DMS53 (cell line): ENCODE measurements at regions not wholly inside any gene's neighbourhood (a gene's known extent, or its start where the extent isn't known, plus 50 kb on each side); places are given as distances from the start of the nearest gene placed in this dataset.
A peak's percentile ranks its signal among the peaks of the same experiment; 100 is the strongest.

ENCODE experiments used
- DNase-seq: peaks from one replicate; lab custom pipeline; 2025; lab: John Stamatoyannopoulos, UW

DNA sequence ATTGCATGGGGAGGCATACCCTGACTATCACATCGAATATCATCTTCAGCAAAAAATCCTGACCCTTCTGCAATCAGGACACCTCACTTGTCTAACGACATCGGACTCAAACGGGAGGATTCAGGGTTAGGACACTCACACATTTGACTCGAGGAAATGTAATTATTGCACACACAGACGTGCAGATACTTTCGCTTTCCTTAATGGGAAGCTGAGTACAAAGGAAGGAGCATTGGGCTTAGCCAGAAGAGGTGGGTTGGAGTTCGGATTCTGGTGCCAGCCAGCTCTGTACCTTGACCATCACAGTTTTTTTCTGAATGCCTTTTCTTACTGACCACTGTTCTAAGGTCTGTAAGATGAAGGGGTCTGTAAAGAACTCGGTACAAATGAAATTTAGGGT is 260.4 kb downstream of the GALC start:
- no peak for DNase-seq

DNA sequence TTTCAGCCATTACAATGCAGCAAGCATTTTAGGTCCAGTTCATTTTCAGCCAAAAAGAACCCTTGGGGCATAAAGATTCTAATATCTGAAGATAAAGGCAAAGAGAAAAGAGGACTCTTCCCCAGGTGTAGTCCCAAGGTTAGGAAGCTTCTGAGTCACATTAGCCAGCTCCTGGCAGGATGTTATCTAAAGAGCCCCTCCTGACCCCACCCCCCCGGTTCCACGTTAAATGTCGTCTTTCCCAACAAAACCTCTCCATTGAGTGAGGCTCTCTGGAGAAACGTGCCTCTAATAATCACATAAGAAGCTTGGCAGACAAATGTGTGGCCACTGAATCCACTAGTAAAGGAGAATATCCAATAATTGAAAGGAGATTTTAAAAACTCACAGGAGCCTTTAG is 267.7 kb downstream of the GALC start:
- DNase-seq = no peak

GRCh38 chr14:87712396-87713090 is 280.4 kb downstream of the GALC start:
- DNase-seq = peak; percentile 36

- no peak for DNase-seq
These were observed 287.5 kb downstream of the GALC start for GRCh38 chr14:87705439-87705896.

GRCh38 chr14:87698481-87698880 is 294.5 kb downstream of the GALC start:
- DNase-seq = peak; percentile 53

DNA sequence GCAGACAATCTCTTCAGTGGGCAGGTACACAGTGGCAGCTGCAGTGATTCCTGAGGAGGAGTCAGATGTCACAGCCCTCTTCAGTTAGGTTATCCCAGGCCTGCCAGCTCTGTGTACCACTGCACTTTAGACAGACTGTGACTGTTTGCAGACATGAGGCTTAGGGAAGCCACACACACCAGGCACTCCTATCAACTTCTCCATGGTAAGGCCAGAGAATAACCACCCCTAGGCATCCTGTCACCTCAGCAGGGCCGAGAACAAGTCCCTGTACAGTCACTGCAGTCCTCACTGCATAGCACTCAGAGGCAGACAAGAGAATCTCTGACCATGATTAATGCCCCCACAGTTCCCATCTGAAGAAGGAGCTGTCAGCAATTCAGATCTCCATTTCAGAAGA is 296.5 kb downstream of the GALC start:
- peak; percentile 83 for DNase-seq

- peak; percentile 89 for DNase-seq
These were observed 301.7 kb downstream of the GALC start for GRCh38 chr14:87691042-87691881.

- DNase-seq = peak; percentile 8
These were observed 302.8 kb downstream of the GALC start for GRCh38 chr14:87690076-87690613.

DNA sequence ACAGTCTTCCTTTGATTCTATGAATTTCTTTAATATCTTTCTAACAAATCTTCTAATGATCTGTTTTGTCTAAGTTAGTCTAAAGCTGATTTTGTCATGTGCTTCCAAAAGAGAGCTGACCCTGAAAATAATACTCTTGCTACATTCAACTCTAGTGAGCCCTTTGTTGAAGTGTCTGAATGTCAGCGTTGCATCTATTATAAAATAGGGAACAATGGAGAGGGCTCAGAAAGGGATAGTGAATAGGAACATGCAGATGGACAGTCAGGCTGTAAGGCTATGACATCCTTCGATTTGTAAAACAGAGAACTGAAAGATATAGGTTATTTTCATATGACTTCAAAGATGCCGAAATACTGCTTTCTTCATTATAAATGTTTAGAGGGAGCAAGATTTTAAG is 304.5 kb downstream of the GALC start:
- DNase-seq = no peak

DNA sequence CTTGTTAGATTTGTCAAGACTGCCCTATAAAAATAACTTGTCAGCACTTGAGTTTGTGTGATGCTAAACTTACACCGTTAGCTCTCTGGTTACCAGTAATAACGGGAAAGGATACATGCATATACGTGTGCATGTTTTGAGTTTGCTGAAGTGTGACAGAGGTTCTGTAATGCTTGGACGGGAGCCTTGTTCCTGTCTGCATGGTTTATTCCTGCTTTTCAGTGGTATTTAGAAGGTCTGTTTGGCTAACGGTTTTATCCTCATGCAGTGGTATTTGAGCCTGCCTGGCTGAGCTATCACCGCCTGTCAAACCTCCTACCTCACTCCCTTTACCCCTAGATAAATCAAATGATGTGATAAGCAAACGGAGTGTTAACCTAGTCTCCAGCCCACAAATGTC is 305.6 kb downstream of the GALC start:
- DNase-seq = no peak

GRCh38 chr14:87686746-87687145 is 306.2 kb downstream of the GALC start:
- DNase-seq = no peak

DNA sequence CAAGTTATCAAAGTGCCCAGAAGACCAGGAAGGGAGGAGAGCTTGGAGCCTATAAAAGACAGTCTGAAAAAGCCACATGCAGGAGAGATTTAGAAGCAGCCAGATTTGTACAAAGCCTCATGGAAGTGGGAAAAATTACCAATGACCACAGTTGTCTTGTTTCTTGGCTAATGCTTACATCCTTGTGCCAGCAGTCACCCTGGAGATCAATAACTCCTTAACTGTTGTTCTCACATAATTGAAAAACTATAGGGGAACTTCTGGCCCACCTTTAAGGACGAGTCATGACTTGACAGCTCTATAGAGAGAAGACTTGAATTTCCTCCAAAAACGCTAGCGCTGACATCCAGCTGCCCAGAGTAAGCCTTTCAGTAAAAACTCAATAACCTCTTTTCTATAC is 313.1 kb downstream of the GALC start:
- DNase-seq = no peak

- no peak for DNase-seq
These were observed 314.4 kb downstream of the GALC start for GRCh38 chr14:87678624-87679023.

DNA sequence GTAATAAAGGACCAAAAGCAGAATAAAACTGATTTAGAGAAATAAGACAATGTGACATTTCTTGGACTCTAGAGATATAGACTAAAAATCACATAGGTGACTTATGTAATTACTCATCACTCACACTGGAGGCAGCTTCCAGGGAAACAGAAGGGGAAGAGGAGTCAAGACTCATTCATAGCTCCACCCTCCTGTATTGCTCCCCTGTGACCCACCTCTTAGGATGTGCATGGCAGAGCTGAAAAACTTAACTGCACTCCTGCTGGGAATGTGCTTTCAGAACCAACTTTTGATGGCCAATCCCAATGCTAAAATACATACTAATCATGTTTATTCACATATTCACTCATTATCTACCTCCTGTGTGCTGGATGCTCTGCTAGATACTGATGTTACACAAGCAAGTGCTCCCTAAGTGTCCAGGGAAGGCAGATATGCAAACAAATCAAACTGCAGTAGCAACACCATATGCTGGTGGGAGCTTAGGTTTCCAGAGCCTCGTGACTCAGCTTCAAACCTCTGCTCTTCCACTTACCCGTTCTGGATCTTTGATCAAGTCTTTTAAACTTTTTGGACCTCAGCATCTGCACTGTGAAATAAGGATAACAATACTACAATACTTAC is 316.1 kb downstream of the GALC start:
- no peak for DNase-seq

- no peak for DNase-seq
These were observed 325.3 kb downstream of the GALC start for GRCh38 chr14:87667659-87668058.

GRCh38 chr14:87656315-87656714 is 336.7 kb downstream of the GALC start:
- DNase-seq = no peak

DNA sequence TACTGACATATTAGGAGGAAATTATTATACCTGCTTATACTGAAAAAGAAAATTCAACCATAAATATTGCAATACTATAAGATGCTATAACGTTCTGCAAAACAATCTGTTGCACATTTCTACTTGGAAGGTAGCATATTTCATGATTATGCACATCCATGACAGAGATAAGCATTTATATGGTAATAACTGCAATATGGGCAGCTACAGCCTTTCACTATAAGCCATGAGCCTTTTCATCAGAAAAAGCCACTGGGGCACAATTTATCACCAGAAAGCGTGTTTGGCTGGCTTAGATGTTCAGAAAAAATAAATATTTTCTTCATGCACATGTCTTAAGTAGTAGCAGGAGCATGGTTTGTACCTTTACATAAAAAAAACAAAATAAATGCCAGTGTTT is 340.7 kb downstream of the GALC start:
- DNase-seq = no peak

DNA sequence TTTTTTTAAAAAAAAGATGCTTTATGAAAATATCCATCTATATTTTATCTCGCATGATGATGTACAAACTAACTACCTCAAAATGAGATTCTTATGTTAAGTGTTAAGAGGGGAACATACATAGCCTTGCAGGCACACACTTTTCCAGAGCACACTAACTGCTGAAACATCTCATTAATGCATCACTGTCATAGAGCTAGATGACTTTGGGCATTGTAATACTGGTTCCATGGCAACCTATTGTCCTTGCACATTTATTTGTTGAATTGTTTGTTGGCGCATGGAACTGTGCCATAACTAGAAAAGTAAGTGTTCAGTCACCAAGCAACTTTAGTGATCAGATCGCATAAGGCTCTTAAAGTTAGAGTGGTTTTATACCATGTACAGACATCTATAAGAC is 348.3 kb downstream of the GALC start:
- DNase-seq = no peak

DNA sequence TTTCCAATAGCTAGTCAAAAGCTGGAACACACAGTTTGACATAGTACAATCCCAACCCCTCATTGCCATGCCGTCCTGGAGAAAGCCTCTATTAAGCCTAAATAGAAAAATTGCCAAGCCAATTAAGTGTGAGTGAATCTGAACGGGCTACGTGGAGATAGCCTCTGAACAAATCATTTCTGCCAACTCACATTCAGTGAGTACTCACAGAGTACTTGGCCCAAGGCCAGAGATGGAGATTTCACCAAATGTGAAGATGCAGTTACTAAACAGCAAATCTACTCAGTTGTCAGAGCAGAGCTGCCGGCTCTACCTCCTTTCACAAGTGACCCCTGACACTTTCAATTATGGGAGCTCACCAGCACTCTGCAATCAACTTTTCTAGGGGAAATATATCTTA is 350.0 kb downstream of the GALC start:
- no peak for DNase-seq

- DNase-seq = no peak
These were observed 352.4 kb downstream of the GALC start for GRCh38 chr14:87640553-87640952.

DNA sequence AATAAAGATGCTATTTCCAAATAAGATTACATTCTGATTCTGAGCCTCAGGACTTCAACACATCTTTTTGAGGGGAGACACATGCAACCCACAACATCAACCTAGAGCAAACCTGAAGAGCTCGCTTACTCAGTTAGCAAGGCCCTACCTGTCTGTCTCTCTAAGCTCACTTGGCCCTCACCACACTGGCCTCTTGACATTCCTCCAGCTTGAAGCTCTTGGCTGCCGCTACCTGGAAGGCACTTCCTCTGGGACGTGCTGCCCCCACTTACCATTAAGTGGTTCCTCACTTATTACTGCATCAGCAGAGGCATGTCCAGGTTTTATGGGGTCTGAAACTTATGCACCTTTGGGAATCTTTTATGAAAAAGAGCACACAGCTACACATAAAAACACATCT is 354.8 kb downstream of the GALC start:
- no peak for DNase-seq

- DNase-seq = no peak
These were observed 357.5 kb downstream of the GALC start for GRCh38 chr14:87635442-87635841.

- no peak for DNase-seq
These were observed 360.2 kb downstream of the GALC start for GRCh38 chr14:87632796-87633195.
